GM12878 (cell line): ENCODE measurements at regions not wholly inside any gene's neighbourhood (a gene's known extent, or its start where the extent isn't known, plus 50 kb on each side); places are given as distances from the start of the nearest gene placed in this dataset.

ENCODE experiments used
- ATAC-seq: fragments of 200-7000 bp; cut with Tn5 transposase; 3 replicates; pipeline ENCODE4 v1.9.1; 2020; ENCODE audit warnings: mild to moderate bottlenecking, moderate library complexity
- BruUV-seq: library from RNA; stranded (reverse); fragments of 400-500 nt; replicated peaks from 2 replicates; lab custom pipeline; 2021; lab: Mats Ljungman, UMichigan
- CTCF ChIA-PET: fragments of 300-600 bp; sonication (Branson Sonifier 250); formaldehyde crosslinking; extraction: SDS; loops from one replicate; lab custom pipeline; 2021; ENCODE audit warnings: inconsistent platforms; lab: Yijun Ruan, JAX
- POLR2A ChIA-PET: fragments of 350-600 bp; formaldehyde crosslinking; extraction: SDS; loops from one replicate; lab custom pipeline; 2021; ENCODE audit warnings: inconsistent platforms; lab: Charles Lee
- RAD21 ChIA-PET: fragments of 300-600 bp; sonication (Branson Sonifier 250); formaldehyde crosslinking; loops from one replicate; lab custom pipeline; 2023; ENCODE audit warnings: antibody characterized with exemption; ENCODE audit not compliant: unreplicated experiment; lab: Charles Lee
- SMC1A ChIA-PET: fragments of 300-600 bp; sonication (Branson Sonifier 250); formaldehyde crosslinking; loops from one replicate; lab custom pipeline; 2023; ENCODE audit not compliant: unreplicated experiment, uncharacterized antibody; lab: Charles Lee
- DNase-seq: peaks from one replicate; pipeline ENCODE4 v3.0.0-alpha.2; 2011; ENCODE audit warnings: low read depth, low spot score
- FAIRE-seq: peaks from 3 replicates; lab custom pipeline; 2011; peaks lifted over from hg19 to GRCh38; lab: Jason Lieb, UNC
- H2AFZ ChIP-seq: 2 replicates; pipeline ENCODE4 v1.6.0; 2011; ENCODE audit warnings: low read depth, low read length, control low read depth; ENCODE audit not compliant: control insufficient read depth
- H3K27ac ChIP-seq: 2 replicates; pipeline ENCODE4 v1.5.1; 2011; ENCODE audit warnings: control low read depth; ENCODE audit not compliant: control insufficient read depth, insufficient read depth
- H3K27me3 ChIP-seq, 2 experiments: replicated peaks in 1 of 2; 2 replicates each; pipeline versions ENCODE4 v1.6.0 to v1.6.1; 2011; ENCODE audit warnings: low read length in 1 of 2; ENCODE audit not compliant: control insufficient read depth in 2 of 2, insufficient read depth in 2 of 2
- H3K36me3 ChIP-seq, 2 experiments: 2 replicates each; pipeline ENCODE4 v1.5.1; 2011; ENCODE audit warnings: low read length in 1 of 2; ENCODE audit not compliant: control insufficient read depth in 2 of 2, insufficient read depth in 2 of 2
- H3K4me1 ChIP-seq: 2 replicates; pipeline ENCODE4 v1.6.1; 2011; ENCODE audit warnings: mild to moderate bottlenecking, low read length, moderate library complexity, mixed read lengths; ENCODE audit not compliant: control insufficient read depth, insufficient read depth
- H3K4me2 ChIP-seq: 2 replicates; pipeline ENCODE4 v1.6.0; 2011; ENCODE audit warnings: control low read depth; ENCODE audit not compliant: control insufficient read depth, insufficient read depth
- H3K4me3 ChIP-seq: fragments of 200-600 bp; sonication (generic); 2 replicates; pipeline ENCODE4 v1.5.1; 2016
- H3K79me2 ChIP-seq: 2 replicates; pipeline ENCODE4 v1.6.0; 2011; ENCODE audit warnings: low read length; ENCODE audit not compliant: control insufficient read depth, insufficient read depth
- H3K9ac ChIP-seq: 2 replicates; pipeline ENCODE4 v1.8.0; 2011; ENCODE audit warnings: low read length, control low read depth, mixed read lengths; ENCODE audit not compliant: control insufficient read depth, insufficient read depth
- H3K9me3 ChIP-seq: replicated peaks from 3 replicates; pipeline ENCODE4 v1.5.1; 2011; ENCODE audit warnings: mild to moderate bottlenecking, low read length; ENCODE audit not compliant: control insufficient read depth, insufficient read depth
- H4K20me1 ChIP-seq: 2 replicates; pipeline ENCODE4 v1.6.0; 2011; ENCODE audit not compliant: control insufficient read depth, insufficient read depth
- BMI1 ChIP-seq: fragments of 450-650 bp; IDR thresholded peaks from 2 replicates; pipeline ENCODE4 v1.6.1; 2016; ENCODE audit warnings: mild to moderate bottlenecking, moderate library complexity, borderline replicate concordance
- EZH2 ChIP-seq: IDR thresholded peaks from 2 replicates; pipeline ENCODE4 v1.6.1; 2012; ENCODE audit warnings: low read depth, mild to moderate bottlenecking, control low read depth, inconsistent platforms, low read length, borderline replicate concordance; ENCODE audit not compliant: control insufficient read depth
- FOXK2 ChIP-seq: fragments of 450-650 bp; IDR thresholded peaks from 2 replicates; pipeline ENCODE4 v1.6.1; 2017; ENCODE audit warnings: mild to moderate bottlenecking, moderate library complexity
- FOXM1 ChIP-seq: IDR thresholded peaks from 2 replicates; pipeline ENCODE4 v1.6.1; 2012; ENCODE audit warnings: low read depth, mild to moderate bottlenecking, inconsistent platforms, low read length, moderate library complexity
- IRF4 ChIP-seq: IDR thresholded peaks from 2 replicates; pipeline ENCODE4 v1.6.1; 2011; ENCODE audit warnings: low read depth, low read length
- MAX ChIP-seq: IDR thresholded peaks from 2 replicates; pipeline ENCODE4 v1.6.1; 2012; ENCODE audit warnings: low read depth, low read length, improper control_type of control experiment
- PKNOX1 ChIP-seq: fragments of 450-650 bp; IDR thresholded peaks from 2 replicates; pipeline ENCODE4 v1.6.1; 2016; ENCODE audit warnings: mild to moderate bottlenecking
- TCF3 ChIP-seq: IDR thresholded peaks from 2 replicates; pipeline ENCODE4 v1.6.1; 2012; ENCODE audit warnings: low read depth, mild to moderate bottlenecking, low read length, borderline replicate concordance; ENCODE audit not compliant: insufficient read depth
- ZNF274 ChIP-seq: IDR thresholded peaks from one replicate; pipeline ENCODE4 v1.8.0; 2011; ENCODE audit not compliant: insufficient read length, insufficient read depth
- ZSCAN29 ChIP-seq: fragments of 450-650 bp; IDR thresholded peaks from 2 replicates; pipeline ENCODE4 v1.6.1; 2017; ENCODE audit warnings: mild to moderate bottlenecking, moderate library complexity
- WGBS: methylation state at CpG from one replicate; pipeline ENCODE4 v1.1.6; 2016; ENCODE audit warnings: low lambda C conversion rate; ENCODE audit not compliant: insufficient replicate concordance, insufficient coverage; ENCODE audit errors: missing lambda C conversion rate; 5-methylcytosine and 5-hydroxymethylcytosine counted together
- in situ Hi-C: fragments of 300-500 bp; cut with MboI; formaldehyde crosslinking; loops from 9 replicates; pipeline ENCODE4 v1.14.3; 2018; ENCODE audit warnings: mixed read lengths
- intact Hi-C: fragments of 100-400 bp; cut with micrococcal nuclease; formaldehyde crosslinking; loops from one replicate; pipeline ENCODE4 v1.14.2; 2022; ENCODE audit not compliant: unreplicated experiment
- TF ChIP-seq, protein P1 (sequence below): fragments of 450-650 bp; IDR thresholded peaks from 2 replicates; pipeline ENCODE4 v1.6.1; 2014; ENCODE audit warnings: mild to moderate bottlenecking

DNA sequence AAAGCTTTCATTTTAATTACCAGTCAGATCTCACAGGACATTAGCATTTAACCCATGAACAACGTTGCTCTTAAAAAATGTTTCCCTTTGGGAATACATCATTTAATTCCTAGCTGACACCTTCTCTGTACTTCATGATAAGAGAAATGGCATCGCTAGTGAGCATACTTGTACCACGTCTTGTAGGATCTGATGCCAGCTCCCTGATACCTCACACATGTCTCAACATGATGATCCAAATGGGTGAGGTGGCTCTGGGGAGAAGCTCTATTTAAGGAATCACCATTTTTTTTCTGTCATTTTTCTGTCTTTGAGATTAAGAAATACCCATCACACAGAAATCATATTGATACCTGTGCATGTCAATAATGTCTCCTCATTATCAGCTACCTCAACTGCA lies 772.1 kb upstream of the CA10 start:
- no peaks in the 10 kb centered on the region for H3K36me3 ChIP-seq
- WGBS, result 8% methylated on average over 3 of the region's 3 CpGs
- ChIA-PET POLR2A (no interaction called here), SMC1A (no interaction called here), RAD21 (interaction anchor here (0.6 kb wide), 1 partner anchor 292 kb away, joined by 3 read pairs; no protein-coding TSS in a partner anchor)
- intact Hi-C loops (no loop called here), in situ Hi-C loops (no loop called here)
- no peaks in the 10 kb centered on the region for H3K4me1 ChIP-seq
- H3K9ac ChIP-seq, result no peak overlapping the region
- no peaks in the 10 kb centered on the region for H3K79me2 ChIP-seq
- H3K27ac ChIP-seq, result no peak overlapping the region
- ATAC-seq (no peak), FAIRE-seq (no peak)
- H2AFZ ChIP-seq, result no peak overlapping the region
- H3K9me3 ChIP-seq, result no peaks in the 10 kb centered on the region
- no peak overlapping the region for H3K4me2 ChIP-seq
- H4K20me1 ChIP-seq, result no peaks in the 10 kb centered on the region
- TF ChIP-seq MAX (no peak), ZNF274 (no peak), FOXM1 (no peak), BMI1 (no peak), TCF3 (no peak), FOXK2 (no peak), IRF4 (no peak), ZSCAN29 (no peak), EZH2 (no peak), PKNOX1 (no peak)
- TF ChIP-seq, protein P1, sequence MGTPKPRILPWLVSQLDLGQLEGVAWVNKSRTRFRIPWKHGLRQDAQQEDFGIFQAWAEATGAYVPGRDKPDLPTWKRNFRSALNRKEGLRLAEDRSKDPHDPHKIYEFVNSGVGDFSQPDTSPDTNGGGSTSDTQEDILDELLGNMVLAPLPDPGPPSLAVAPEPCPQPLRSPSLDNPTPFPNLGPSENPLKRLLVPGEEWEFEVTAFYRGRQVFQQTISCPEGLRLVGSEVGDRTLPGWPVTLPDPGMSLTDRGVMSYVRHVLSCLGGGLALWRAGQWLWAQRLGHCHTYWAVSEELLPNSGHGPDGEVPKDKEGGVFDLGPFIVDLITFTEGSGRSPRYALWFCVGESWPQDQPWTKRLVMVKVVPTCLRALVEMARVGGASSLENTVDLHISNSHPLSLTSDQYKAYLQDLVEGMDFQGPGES, result no peak
- TF ChIP-seq, all 136 proteins: peak for 0
- Histone ChIP-seq H3K27me3 (no peaks in the 10 kb centered on the region), H3K4me3 (no peak overlapping the region)
- DNase-seq, result no peak
- BruUV-seq, result no TSS peak
- CTCF ChIA-PET, result no interaction called here
